ENCODE measurements at regions not wholly inside any gene's neighbourhood (a gene's known extent, or its start where the extent isn't known, plus 50 kb on each side); places are given as distances from the start of the nearest gene placed in this dataset.

- DNase-seq (ENCODE audit: low spot score) = no peak
- Mint-ChIP-seq H3K27me3 (ENCODE audit: unreplicated experiment) (no peaks in the 10 kb centered on the region), H3K36me3 (ENCODE audit: low read depth, unreplicated experiment) (no peaks in the 10 kb centered on the region), H3K4me1 (ENCODE audit: unreplicated experiment) (no peaks in the 10 kb centered on the region), H3K9me3 (ENCODE audit: unreplicated experiment) (no peaks in the 10 kb centered on the region), H3K4me3 (ENCODE audit: unreplicated experiment) (no peak overlapping the region), H3K27ac (ENCODE audit: unreplicated experiment) (no peak overlapping the region)
- no peak for TF ChIP-seq CTCF (IDR thresholded peaks at IDR 0.05; ENCODE audit: unreplicated experiment)
These were observed 78.7 kb upstream of the ITGA4 start for GRCh38 chr2:181378491-181378890.

GRCh38 chr2:181380581-181380980, 76.6 kb upstream of the ITGA4 start:
- H3K27me3 Mint-ChIP-seq (ENCODE audit: unreplicated experiment) = no peaks in the 10 kb centered on the region
- no peaks in the 10 kb centered on the region for H3K9me3 Mint-ChIP-seq (ENCODE audit: unreplicated experiment)
- no peak overlapping the region for H3K27ac Mint-ChIP-seq (ENCODE audit: unreplicated experiment)
- no peak for DNase-seq (ENCODE audit: low spot score)
- no peak overlapping the region for H3K4me3 Mint-ChIP-seq (ENCODE audit: unreplicated experiment)
- H3K4me1 Mint-ChIP-seq (ENCODE audit: unreplicated experiment) = no peaks in the 10 kb centered on the region
- no peaks in the 10 kb centered on the region for H3K36me3 Mint-ChIP-seq (ENCODE audit: low read depth, unreplicated experiment)
- TF ChIP-seq CTCF (IDR thresholded peaks at IDR 0.05; ENCODE audit: unreplicated experiment) = no peak

GRCh38 chr2:181384923-181385322, 72.3 kb upstream of the ITGA4 start:
- no peak for DNase-seq (ENCODE audit: low spot score)
- H3K27me3 Mint-ChIP-seq (ENCODE audit: unreplicated experiment) = no peaks in the 10 kb centered on the region
- TF ChIP-seq CTCF (IDR thresholded peaks at IDR 0.05; ENCODE audit: unreplicated experiment) = no peak
- no peaks in the 10 kb centered on the region for H3K4me1 Mint-ChIP-seq (ENCODE audit: unreplicated experiment)
- H3K27ac Mint-ChIP-seq (ENCODE audit: unreplicated experiment) = no peak overlapping the region
- H3K36me3 Mint-ChIP-seq (ENCODE audit: low read depth, unreplicated experiment) = no peaks in the 10 kb centered on the region
- H3K9me3 Mint-ChIP-seq (ENCODE audit: unreplicated experiment) = no peaks in the 10 kb centered on the region
- no peak overlapping the region for H3K4me3 Mint-ChIP-seq (ENCODE audit: unreplicated experiment)

GRCh38 chr2:181389524-181389923, 67.7 kb upstream of the ITGA4 start:
- Mint-ChIP-seq H3K9me3 (ENCODE audit: unreplicated experiment) (no peaks in the 10 kb centered on the region), H3K27me3 (ENCODE audit: unreplicated experiment) (no peaks in the 10 kb centered on the region), H3K27ac (ENCODE audit: unreplicated experiment) (no peak overlapping the region), H3K4me1 (ENCODE audit: unreplicated experiment) (no peaks in the 10 kb centered on the region), H3K36me3 (ENCODE audit: low read depth, unreplicated experiment) (no peaks in the 10 kb centered on the region), H3K4me3 (ENCODE audit: unreplicated experiment) (no peak overlapping the region)
- TF ChIP-seq CTCF (IDR thresholded peaks at IDR 0.05; ENCODE audit: unreplicated experiment) = no peak
- no peak for DNase-seq (ENCODE audit: low spot score)

- Mint-ChIP-seq H3K9me3 (ENCODE audit: unreplicated experiment) (no peaks in the 10 kb centered on the region), H3K36me3 (ENCODE audit: low read depth, unreplicated experiment) (no peaks in the 10 kb centered on the region), H3K27me3 (ENCODE audit: unreplicated experiment) (no peaks in the 10 kb centered on the region), H3K4me3 (ENCODE audit: unreplicated experiment) (no peak overlapping the region), H3K4me1 (ENCODE audit: unreplicated experiment) (no peaks in the 10 kb centered on the region), H3K27ac (ENCODE audit: unreplicated experiment) (peak overlapping the region; percentile 79)
- TF ChIP-seq CTCF (IDR thresholded peaks at IDR 0.05; ENCODE audit: unreplicated experiment) = no peak
- DNase-seq (ENCODE audit: low spot score) = no peak
These were observed 63.7 kb upstream of the ITGA4 start for GRCh38 chr2:181393472-181393871.
